ENCODE measurements at regions not wholly inside any gene's neighbourhood (a gene's known extent, or its start where the extent isn't known, plus 50 kb on each side); places are given as distances from the start of the nearest gene placed in this dataset.
"Not testable (repeated sequence)": the region's sequence is repeated elsewhere in the genome, so short reads cannot be mapped to it uniquely, and the experiment has no call there.

DNA sequence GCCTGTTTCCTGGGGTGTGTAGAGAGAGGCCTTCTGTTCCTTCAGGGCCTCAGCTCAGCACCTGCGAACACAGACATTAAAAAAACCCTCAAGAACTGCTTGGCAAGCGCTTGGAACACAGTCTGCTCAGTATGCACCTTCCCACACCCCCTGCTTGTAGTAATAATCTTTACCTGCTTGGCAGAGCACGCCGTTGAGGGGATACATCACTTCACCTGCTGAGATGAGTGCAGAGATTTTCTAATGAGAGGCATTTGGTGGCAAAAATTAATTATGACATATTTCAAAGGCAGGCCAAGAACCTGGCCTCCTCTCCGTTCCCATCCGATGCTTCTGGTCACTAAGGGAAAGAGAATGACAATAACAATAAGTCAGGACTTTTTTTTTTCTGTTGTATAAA is 93.4 kb upstream of the DPP6 start:
- not testable (repeated sequence) for DNase-seq

DNA sequence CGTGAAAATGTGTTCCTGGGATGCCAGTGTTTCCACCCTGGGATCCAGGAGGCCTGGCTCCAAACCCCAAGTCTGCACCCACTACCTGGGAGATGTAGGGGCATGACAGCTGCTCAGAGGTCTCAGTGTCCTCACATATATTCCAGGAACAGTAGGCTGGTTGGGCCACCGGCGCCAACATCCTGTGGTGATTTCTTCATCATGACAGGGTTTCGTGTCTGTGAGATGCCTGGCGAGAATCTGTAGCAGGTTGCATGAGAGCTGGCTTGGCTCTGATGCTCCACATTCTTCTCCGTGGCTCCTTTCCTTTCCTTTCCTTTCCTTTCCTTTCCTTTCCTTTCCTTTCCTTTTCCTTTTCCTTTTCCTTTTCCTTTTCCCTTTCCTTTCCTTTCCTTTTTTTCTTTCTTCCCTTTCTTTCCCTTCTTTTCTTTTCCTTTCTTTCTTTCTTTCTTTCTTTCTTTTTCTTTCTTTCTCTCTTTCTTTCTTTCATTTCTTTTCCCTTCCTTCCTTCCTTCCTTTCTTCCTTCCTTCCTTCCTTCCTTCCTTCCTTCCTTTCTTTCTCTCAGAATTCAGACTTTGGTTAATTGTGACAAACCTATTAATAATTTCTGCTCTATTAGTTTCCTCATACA is 87.6 kb upstream of the DPP6 start:
- DNase-seq, result not testable (repeated sequence)

DNA sequence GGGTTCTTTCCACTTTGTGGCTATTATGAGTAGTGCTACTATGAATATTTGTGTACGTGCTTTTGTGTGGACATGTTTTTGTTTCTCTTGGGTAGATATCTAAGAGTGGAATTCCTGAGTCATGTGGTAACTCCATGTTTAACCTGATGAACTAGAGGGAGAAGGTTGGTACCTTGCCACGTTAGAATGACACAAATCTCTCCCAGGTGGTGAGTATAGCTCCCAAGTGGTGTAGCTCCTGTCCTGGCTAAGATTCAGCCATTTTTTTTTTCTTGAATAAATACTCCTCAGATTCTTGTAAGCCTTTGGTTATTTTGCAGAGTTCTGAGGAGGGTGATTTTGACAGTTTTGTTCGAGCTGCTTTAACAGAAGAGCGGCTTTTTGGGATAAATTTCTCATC is 83.2 kb upstream of the DPP6 start:
- not testable (repeated sequence) for DNase-seq

DNA sequence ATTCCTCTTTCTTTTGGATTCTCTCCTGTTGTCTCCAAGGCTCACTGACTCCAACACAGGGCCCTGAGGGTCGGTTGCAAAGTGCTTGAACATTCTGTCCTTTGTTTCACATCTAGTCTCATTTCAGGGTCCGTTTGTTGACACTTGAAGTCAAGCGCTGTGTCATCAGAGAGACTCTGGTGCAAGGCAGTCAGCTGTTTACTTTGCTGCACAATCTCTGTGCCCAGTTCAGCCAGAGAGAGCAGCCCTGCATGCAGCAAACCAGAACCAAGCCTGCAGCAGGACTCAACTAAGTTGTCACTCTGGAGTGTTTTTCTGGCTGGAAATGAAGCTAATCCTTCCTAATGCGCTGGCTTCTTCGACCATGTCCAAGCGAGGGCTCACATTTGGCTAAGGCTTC is 77.6 kb upstream of the DPP6 start:
- DNase-seq, result not testable (repeated sequence)

DNA sequence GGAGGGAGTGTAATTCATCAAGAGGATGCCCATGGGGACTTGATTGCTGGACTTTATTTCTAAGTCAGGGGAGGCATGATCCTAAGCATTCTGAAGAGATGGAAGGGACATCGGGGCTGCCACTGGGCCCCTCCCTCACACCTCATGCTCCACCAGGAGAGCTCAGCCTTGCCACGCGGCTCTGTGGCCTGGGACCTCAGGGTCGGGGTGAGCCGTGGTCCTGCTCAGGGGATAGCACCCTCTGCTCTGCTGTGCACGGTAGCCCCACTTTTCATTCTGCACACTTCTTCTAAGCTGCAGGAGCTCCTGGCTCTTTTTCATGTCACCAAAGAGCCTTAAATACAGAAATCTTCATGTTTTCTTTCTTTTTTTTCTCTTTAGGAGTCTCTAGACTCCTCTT is 75.5 kb upstream of the DPP6 start:
- DNase-seq, result not testable (repeated sequence)

DNA sequence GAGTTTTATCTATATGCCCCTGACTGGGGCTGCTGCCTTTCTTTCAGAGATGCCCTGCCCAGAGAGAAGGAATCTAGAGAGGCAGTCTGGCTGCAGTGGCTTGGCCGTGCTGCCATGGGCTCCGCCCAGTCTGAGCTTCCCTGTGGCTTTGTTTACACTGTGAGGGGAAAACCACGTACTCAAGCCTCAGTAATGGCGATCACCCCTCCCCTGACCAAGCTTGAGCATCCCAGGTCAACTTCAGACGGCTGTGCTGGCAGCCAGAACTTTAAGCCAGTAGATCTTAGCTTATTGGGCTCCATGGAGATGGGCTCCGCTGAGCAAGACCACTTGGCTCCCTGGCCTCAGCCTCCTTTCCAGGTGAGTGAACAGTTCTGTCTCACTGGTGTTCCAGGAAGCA is 69.0 kb upstream of the DPP6 start:
- not testable (repeated sequence) for DNase-seq

DNA sequence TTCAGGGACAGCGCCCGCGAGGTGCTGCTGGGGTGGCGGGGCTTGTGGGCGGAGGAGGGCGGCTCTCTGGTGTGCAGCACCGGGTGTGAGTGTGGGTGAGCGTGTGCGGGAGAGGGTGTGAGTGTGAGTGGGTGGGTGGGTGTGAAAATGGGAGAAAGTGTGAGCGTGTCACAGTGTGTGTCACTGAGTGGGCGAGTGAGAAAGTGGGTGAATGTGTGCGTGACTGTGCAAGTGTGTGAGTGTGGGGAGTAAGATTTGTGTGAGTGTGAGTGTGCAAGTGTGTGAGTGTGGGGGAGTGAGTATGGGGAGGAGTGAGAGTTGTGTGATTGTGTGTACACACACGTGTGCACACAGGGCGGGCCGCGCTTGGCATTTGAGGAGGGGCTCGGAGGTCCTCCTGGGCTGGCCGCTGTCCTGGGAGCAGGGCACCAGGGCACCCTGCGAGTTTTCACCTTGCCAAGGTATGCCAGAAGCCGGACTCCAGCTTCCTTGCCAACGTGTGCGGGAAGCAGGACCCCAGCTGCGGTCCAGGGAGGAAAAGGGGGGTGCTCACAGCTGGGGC is 63.1 kb upstream of the DPP6 start:
- not testable (repeated sequence) for DNase-seq

DNA sequence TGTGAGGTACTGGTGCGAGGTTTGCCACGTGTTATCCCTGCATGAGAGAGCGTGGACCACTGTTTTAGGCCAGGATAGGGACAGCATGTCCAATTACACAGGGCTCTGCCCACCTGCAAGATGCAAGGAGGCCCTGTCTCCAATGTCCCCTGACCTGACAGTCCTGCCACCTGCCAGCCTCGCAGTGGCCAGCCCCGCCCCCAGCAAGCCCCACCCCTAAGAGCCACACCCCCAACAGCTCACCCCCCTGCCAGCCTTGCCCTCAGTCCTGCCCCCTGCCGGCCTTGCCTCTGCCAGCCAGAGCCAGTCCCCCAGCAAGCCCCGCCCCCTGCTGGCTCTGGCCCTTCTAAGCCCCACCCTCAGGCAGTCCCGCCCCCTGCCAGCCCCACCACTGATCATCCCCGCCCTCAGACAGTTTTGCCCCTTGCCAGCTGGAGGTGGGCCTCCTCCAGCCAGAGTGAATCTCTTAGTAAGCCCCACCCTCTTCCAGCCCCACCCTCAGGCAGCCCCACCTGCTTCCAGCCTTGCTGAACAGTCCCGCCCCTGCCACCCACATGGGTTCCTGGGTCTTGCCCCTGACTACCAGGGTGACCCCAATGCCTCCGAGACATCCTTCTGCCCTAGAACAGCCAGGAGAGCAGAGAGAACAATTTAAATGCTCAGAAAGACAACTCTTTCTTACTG is 62.3 kb upstream of the DPP6 start:
- DNase-seq, result not testable (repeated sequence)

DNA sequence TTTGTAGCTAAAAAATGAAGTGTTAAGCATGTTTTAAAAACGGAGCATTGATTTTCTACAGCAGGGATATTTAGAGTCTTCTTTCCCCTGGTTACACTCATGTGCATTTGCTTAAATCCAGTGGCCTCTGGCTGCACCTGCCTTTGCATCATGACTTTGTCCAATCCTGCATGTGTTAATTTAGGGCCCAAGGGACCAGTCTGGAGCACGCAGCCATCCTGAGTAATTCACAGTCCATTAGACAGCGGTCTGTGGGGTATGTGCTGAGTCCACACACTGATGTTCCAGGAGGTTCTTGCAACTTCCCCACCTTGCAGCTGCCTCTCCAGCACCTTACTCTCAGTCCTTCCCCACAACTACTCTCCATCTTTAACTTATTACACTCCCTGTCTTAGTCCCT is 60.7 kb upstream of the DPP6 start:
- not testable (repeated sequence) for DNase-seq

DNA sequence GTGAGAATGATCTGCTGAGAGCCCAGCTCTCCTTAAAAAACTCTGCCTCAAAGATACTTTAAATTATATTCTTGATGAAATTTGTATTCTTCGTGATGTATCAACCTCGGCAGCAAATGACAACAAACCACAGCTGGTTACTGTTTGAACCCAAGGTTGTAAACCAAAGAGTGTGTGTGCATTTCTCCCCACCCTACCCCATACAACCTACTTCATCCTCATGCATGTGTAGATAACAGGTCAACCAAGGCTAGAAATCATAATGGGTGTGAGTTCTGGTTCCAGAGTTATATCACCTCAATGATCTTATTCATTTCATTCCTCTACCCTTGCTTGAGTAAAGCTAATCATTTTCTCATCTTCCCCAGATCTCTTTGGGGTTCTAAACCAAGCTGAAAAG is 58.8 kb upstream of the DPP6 start:
- not testable (repeated sequence) for DNase-seq

DNA sequence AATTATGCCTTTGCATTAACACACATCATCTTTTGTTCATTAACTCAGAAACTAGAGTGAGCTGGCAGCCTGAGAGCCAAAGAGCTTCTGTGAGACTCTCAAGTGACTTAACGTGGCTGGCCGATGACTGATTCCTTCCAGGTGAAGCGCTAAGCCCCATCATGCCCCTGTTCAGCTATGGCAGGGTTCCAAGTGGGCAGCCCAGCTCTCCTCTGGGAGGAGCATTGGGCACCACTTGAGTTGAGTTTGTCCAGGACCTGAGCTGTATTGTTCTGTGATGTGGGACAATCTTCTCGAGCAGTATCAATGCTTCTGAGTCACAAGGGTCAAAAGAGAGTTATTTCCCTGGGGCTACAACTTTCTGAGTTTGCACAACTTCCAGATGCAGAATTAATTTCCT is 53.3 kb upstream of the DPP6 start:
- not testable (repeated sequence) for DNase-seq
